Neutrophil (primary cell): ENCODE measurements at regions not wholly inside any gene's neighbourhood (a gene's known extent, or its start where the extent isn't known, plus 50 kb on each side); places are given as distances from the start of the nearest gene placed in this dataset.

Source experiments
- H3K27ac ChIP-seq: fragments of 200-600 bp; sonication (generic); 2 replicates; pipeline ENCODE4 v1.5.1; 2016; ENCODE audit warnings: mild to moderate bottlenecking, moderate library complexity
- H3K27me3 ChIP-seq: fragments of 200-600 bp; sonication (generic); 2 replicates; pipeline ENCODE4 v1.6.0; 2016; ENCODE audit warnings: mild to moderate bottlenecking
- H3K36me3 ChIP-seq: fragments of 200-600 bp; sonication (generic); 2 replicates; pipeline ENCODE4 v1.5.1; 2017
- H3K4me1 ChIP-seq, 2 experiments: fragments of 200-600 bp in 1 of 2; sonication (generic) in 1 of 2; 1 replicate in 1 of 2; 2 replicates in 1 of 2; pipeline versions ENCODE4 v1.5.1 to v1.6.1; 2013 to 2016; ENCODE audit warnings: low read depth in 1 of 2, low read length in 1 of 2, mild to moderate bottlenecking in 1 of 2, moderate library complexity in 1 of 2; ENCODE audit not compliant: control insufficient read depth in 1 of 2, insufficient read depth in 1 of 2
- H3K4me3 ChIP-seq, 2 experiments: fragments of 200-600 bp in 1 of 2; sonication (generic) in 1 of 2; 1 replicate in 1 of 2; 2 replicates in 1 of 2; pipeline ENCODE4 v1.5.1; 2013 to 2016; ENCODE audit warnings: low read depth in 1 of 2, low read length in 1 of 2, mild to moderate bottlenecking in 1 of 2, moderate library complexity in 1 of 2
- H3K9me3 ChIP-seq: fragments of 200-600 bp; sonication (generic); 2 replicates; pipeline ENCODE4 v1.5.1; 2016
- TF ChIP-seq, protein P1 (sequence below): fragments of 200-600 bp; sonication (generic); IDR thresholded peaks from 2 replicates; pipeline ENCODE4 v1.5.1; 2016; ENCODE audit warnings: antibody characterized with exemption

DNA sequence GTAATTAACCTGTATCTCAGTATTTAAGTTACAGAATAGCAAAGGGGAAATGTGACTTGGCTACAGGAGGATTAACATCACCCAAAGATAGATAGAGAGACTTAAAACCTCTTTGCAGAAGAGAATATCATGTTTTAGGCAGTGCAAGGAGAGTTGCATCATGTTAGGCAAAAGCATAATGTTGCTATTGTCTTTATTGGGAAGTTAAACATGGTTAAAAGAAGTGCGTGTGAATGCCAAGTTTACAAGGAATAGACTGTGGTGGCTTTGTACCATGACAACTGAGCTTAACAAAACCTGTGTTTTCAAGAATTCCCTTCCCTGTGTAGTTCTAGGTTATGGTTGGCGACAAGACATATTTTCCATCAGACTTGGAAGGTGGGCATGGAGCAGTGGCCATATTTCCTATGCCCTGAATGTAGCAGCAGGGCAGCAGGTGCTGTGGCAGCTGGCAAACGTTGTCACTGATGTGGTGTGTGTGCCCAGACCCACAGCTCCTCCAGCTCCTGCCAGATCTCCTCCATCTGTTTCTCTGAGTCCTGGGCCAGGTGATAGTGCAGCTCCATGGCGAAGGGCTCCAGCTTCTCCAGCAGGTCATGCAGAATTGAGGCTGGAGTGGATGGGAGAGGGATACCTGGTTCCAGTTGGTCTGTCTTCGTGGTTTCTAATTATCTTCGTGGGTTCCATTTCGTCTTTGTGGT is 163.3 kb downstream of the QRSL1 start:
- H3K36me3 ChIP-seq = no peaks in the 10 kb centered on the region
- no peak overlapping the region for H3K27ac ChIP-seq
- no peaks in the 10 kb centered on the region for H3K9me3 ChIP-seq
- H3K27me3 ChIP-seq = no peaks in the 10 kb centered on the region
- no peaks in the 10 kb centered on the region for H3K4me1 ChIP-seq
- no peak overlapping the region for H3K4me3 ChIP-seq
- TF ChIP-seq, protein P1, sequence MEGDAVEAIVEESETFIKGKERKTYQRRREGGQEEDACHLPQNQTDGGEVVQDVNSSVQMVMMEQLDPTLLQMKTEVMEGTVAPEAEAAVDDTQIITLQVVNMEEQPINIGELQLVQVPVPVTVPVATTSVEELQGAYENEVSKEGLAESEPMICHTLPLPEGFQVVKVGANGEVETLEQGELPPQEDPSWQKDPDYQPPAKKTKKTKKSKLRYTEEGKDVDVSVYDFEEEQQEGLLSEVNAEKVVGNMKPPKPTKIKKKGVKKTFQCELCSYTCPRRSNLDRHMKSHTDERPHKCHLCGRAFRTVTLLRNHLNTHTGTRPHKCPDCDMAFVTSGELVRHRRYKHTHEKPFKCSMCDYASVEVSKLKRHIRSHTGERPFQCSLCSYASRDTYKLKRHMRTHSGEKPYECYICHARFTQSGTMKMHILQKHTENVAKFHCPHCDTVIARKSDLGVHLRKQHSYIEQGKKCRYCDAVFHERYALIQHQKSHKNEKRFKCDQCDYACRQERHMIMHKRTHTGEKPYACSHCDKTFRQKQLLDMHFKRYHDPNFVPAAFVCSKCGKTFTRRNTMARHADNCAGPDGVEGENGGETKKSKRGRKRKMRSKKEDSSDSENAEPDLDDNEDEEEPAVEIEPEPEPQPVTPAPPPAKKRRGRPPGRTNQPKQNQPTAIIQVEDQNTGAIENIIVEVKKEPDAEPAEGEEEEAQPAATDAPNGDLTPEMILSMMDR = no peak

GRCh38 chr6:106790935-106791334 is 161.6 kb downstream of the QRSL1 start:
- H3K4me3 ChIP-seq = no peak overlapping the region
- H3K4me1 ChIP-seq = peaks cover 1 to 3% of the 10 kb centered on the region in 2 experiments
- H3K27me3 ChIP-seq = no peaks in the 10 kb centered on the region
- H3K27ac ChIP-seq = no peak overlapping the region
- H3K36me3 ChIP-seq = no peaks in the 10 kb centered on the region
- H3K9me3 ChIP-seq = no peaks in the 10 kb centered on the region
- TF ChIP-seq, protein P1 = no peak

DNA sequence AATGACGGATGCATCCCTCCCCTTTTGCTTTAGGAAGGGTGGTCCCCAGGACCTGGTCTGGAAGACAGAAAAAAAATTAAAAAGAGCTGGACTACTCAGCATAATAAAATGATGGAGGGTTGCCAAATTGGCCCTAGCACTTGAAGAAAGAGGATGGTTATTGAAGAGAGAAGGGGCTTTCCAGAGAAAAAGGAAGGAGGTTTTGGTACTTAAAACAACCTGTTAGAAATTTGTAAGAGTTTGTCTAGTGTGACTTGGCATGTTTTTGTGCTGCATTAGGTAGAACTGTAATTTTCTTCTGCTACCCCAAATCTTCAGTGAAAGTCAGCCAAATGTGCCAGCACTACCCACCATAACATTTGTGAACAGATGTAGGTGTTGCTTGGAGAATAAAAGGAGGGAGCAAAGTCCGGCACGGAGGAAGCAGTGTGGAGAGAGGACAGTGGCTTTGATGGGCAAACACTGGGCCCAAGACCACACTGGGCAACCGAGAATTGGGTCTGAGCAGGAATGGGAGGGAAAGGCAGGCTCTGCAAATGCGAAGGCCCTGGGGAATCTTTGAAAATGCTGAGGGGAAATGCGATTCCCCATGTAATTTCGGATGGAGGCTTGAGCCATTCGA is 160.9 kb downstream of the QRSL1 start:
- H3K36me3 ChIP-seq = no peaks in the 10 kb centered on the region
- H3K4me3 ChIP-seq = no peak overlapping the region
- no peak overlapping the region for H3K27ac ChIP-seq
- H3K27me3 ChIP-seq = no peaks in the 10 kb centered on the region
- peaks cover 8 to 10% of the 10 kb centered on the region in 2 experiments for H3K4me1 ChIP-seq
- no peaks in the 10 kb centered on the region for H3K9me3 ChIP-seq
- TF ChIP-seq, protein P1 = no peak

- H3K27me3 ChIP-seq = no peaks in the 10 kb centered on the region
- TF ChIP-seq, protein P1 = no peak
- H3K4me1 ChIP-seq = peaks cover 9 to 14% of the 10 kb centered on the region in 2 experiments
- no peaks in the 10 kb centered on the region for H3K36me3 ChIP-seq
- no peak overlapping the region for H3K27ac ChIP-seq
- H3K9me3 ChIP-seq = no peaks in the 10 kb centered on the region
- H3K4me3 ChIP-seq = no peak overlapping the region
Observed at GRCh38 chr6:106789428-106790148, 160.2 kb downstream of the QRSL1 start.

- H3K4me1 ChIP-seq = peaks cover 9 to 14% of the 10 kb centered on the region in 2 experiments
- no peak overlapping the region for H3K27ac ChIP-seq
- TF ChIP-seq, protein P1 = no peak
- H3K4me3 ChIP-seq = no peak overlapping the region
- H3K27me3 ChIP-seq = no peaks in the 10 kb centered on the region
- no peaks in the 10 kb centered on the region for H3K36me3 ChIP-seq
- H3K9me3 ChIP-seq = no peaks in the 10 kb centered on the region
Observed at GRCh38 chr6:106788761-106789160, 159.4 kb downstream of the QRSL1 start.
